Left ventricle myocardium inferior (tissue), 1 donor: ENCODE measurements at regions not wholly inside any gene's neighbourhood (a gene's known extent, or its start where the extent isn't known, plus 50 kb on each side); places are given as distances from the start of the nearest gene placed in this dataset.

Experiments used
- DNase-seq: peaks from one replicate; pipeline ENCODE4 v3.0.0-alpha.2; 2020
- H3K27ac ChIP-seq: fragments of 200-600 bp; replicated peaks from 2 replicates; pipeline ENCODE4 v1.8.0; 2021
- H3K27me3 ChIP-seq: fragments of 200-600 bp; 2 replicates; pipeline ENCODE4 v1.8.0; 2021; ENCODE audit warnings: low read depth
- H3K36me3 ChIP-seq: fragments of 200-600 bp; 2 replicates; pipeline ENCODE4 v1.8.0; 2021
- H3K4me1 ChIP-seq: fragments of 200-600 bp; 2 replicates; pipeline ENCODE4 v1.8.0; 2021
- H3K4me3 ChIP-seq: fragments of 200-600 bp; 2 replicates; pipeline ENCODE4 v1.8.0; 2021; ENCODE audit warnings: mild to moderate bottlenecking, moderate library complexity
- H3K9me3 ChIP-seq: fragments of 200-600 bp; replicated peaks from 2 replicates; pipeline ENCODE4 v1.8.0; 2021
- intact Hi-C: fragments of 100-400 bp; cut with micrococcal nuclease; formaldehyde crosslinking; loops from one replicate; pipeline ENCODE4 v1.11.0; 2022
- TF ChIP-seq, protein P1 (sequence below): fragments of 200-600 bp; IDR thresholded peaks from 2 replicates; pipeline ENCODE4 v1.8.0; 2021; ENCODE audit warnings: antibody characterized with exemption, mild to moderate bottlenecking, borderline replicate concordance
- donor health status: DM: no; HTN: yes; CAD: no; lungs with severe emphysema.

DNA sequence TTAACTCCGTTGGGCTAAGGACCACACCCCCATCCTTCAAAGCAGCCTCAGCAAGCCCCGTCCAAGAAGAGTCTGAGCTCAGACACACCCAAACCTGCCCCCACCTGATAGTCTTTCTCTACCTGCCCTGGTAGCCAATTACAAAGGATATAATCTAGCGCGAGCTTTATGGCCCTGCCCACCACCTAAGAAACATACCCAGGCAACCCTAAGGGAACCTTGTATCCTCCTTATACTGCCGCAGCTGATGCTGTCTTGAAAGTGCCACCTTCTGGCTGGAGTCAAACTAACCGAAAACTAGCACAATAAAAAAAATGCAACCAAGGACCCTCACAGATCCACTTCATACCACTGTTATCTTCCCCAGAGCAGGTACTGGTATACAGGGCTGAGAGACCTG lies 628.3 kb upstream of the REG3G start:
- TF ChIP-seq, protein P1, sequence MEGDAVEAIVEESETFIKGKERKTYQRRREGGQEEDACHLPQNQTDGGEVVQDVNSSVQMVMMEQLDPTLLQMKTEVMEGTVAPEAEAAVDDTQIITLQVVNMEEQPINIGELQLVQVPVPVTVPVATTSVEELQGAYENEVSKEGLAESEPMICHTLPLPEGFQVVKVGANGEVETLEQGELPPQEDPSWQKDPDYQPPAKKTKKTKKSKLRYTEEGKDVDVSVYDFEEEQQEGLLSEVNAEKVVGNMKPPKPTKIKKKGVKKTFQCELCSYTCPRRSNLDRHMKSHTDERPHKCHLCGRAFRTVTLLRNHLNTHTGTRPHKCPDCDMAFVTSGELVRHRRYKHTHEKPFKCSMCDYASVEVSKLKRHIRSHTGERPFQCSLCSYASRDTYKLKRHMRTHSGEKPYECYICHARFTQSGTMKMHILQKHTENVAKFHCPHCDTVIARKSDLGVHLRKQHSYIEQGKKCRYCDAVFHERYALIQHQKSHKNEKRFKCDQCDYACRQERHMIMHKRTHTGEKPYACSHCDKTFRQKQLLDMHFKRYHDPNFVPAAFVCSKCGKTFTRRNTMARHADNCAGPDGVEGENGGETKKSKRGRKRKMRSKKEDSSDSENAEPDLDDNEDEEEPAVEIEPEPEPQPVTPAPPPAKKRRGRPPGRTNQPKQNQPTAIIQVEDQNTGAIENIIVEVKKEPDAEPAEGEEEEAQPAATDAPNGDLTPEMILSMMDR: no peak
- Histone ChIP-seq H3K9me3 (peaks cover 64% of the 10 kb centered on the region), H3K27ac (no peak overlapping the region), H3K4me3 (no peak overlapping the region), H3K36me3 (no peaks in the 10 kb centered on the region), H3K27me3 (no peaks in the 10 kb centered on the region), H3K4me1 (no peaks in the 10 kb centered on the region)
- intact Hi-C loops: no loop called here
- DNase-seq: no peak

DNA sequence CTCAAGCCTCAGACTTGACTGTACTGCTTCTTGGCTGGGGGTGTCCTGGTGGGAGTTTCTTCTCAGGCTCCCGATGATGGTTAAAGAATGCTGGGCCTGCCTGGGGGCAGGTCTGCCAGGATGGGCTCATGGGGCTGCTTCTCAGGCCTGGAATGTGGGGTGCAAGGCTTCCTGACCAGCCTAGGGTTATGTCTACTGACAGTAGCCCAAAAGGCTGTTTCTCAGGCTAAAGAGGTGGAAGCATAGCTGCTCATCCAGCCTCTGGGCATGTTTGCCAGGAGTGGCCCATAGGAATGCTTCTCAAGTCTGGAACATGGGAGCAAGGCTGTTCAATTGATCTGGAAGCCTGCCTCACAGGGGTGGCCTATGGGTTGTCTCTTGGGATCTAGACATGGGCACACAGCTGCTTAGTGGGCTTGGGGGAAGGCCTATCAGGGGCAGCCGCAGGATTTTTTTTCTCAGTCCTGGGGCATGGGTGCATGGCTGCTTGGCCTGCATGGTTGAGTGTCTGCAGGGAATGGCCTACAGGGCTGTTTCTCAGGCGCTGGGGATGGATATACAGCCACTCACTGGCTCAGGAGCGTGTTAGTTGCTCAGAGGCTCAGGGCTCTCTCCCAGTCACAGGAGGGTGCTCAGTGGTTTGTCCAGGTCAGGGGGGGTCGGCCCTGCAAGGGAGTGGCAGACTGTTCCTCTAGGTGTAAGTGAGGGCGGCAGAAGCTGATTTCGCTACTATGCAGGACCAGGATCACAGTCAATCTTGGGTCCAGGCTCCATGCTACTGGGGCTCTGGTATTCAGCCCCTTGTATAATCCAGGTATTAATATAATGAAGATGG lies 617.3 kb upstream of the REG3G start:
- no peak for DNase-seq
- H3K4me1 ChIP-seq: no peaks in the 10 kb centered on the region
- H3K9me3 ChIP-seq: peaks cover 5% of the 10 kb centered on the region
- intact Hi-C loops: no loop called here
- TF ChIP-seq, protein P1: no peak
- no peaks in the 10 kb centered on the region for H3K27me3 ChIP-seq
- H3K27ac ChIP-seq: no peak overlapping the region
- no peak overlapping the region for H3K4me3 ChIP-seq
- no peaks in the 10 kb centered on the region for H3K36me3 ChIP-seq

DNA sequence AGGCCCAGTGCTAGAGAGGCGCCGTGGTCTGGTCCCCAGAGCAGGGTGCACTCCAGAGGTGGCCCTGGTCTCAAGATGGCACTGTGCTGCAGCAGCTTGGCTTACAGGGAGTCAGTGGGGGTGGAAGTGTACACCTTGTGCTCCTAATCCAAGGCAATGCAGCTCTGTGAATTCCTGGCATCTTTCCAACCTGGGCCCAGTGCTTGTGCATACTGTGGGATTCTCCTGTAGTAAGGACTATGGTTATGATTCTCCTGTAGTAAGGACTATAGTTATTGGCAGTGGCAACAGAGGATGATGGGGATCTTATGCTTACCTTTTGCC lies 616.7 kb upstream of the REG3G start:
- Histone ChIP-seq H3K27ac (no peak overlapping the region), H3K27me3 (no peaks in the 10 kb centered on the region), H3K4me1 (no peaks in the 10 kb centered on the region), H3K9me3 (peaks cover 5% of the 10 kb centered on the region), H3K36me3 (no peaks in the 10 kb centered on the region), H3K4me3 (no peak overlapping the region)
- intact Hi-C loops: no loop called here
- DNase-seq: no peak
- TF ChIP-seq, protein P1: no peak

DNA sequence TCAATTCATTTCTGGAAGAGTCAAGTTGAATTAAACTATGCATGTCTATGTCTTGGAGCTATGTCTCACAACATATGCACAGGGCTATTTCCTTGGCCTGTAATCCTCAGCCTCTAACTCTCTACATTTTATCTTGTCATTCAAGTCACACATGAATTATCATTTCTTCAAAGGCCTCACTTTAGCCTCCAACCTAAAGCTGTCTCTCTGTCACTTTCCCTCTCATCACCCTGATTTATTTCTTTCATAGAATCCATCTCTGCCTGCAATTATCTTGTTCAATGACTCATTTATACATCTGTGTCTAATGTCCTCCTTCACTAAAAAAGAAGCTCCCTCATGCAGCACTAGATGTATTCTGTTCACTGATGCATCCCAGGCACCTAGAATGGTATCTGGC lies 614.2 kb upstream of the REG3G start:
- H3K9me3 ChIP-seq: peaks cover 7% of the 10 kb centered on the region
- H3K4me1 ChIP-seq: no peaks in the 10 kb centered on the region
- DNase-seq: no peak
- H3K27ac ChIP-seq: no peak overlapping the region
- TF ChIP-seq, protein P1: no peak
- H3K27me3 ChIP-seq: no peaks in the 10 kb centered on the region
- H3K4me3 ChIP-seq: no peak overlapping the region
- no peaks in the 10 kb centered on the region for H3K36me3 ChIP-seq
- intact Hi-C loops: no loop called here

DNA sequence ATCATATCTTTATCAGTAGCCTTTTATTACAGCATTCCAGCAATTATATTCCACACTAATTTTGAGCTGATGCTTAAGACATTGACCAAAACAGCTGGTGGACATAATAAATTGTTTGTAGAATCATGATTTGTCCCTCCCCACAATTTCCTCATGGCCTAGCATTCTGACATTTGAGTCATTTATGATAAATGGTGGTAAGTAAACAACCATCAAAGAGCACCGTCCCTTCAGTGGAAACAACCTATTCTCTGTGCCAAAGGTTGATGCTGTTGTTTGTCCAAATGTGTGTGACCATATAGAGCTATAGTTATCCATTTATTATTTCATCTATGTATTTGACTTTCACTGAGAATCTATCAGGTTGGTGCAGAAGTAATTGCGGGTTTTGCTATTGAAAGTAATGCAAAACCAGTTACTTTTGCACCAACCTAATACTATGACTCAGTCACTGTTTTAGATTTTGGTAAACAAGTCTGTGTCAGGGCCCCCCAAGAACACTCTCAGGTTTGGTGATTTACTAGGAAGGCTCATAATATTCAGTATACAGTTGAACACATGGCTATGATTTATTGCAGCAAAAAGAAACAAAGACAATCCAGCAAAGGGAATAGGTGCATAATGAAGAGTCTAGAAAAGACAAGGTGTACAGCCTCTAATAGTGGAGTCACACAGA lies 608.7 kb upstream of the REG3G start:
- Histone ChIP-seq H3K27ac (no peak overlapping the region), H3K4me1 (no peaks in the 10 kb centered on the region), H3K27me3 (no peaks in the 10 kb centered on the region), H3K4me3 (no peak overlapping the region), H3K9me3 (peaks cover 24% of the 10 kb centered on the region), H3K36me3 (no peaks in the 10 kb centered on the region)
- TF ChIP-seq, protein P1: no peak
- no peak for DNase-seq
- intact Hi-C loops: no loop called here
